ENCODE measurements at regions not wholly inside any gene's neighbourhood (a gene's known extent, or its start where the extent isn't known, plus 50 kb on each side); places are given as distances from the start of the nearest gene placed in this dataset.

DNA sequence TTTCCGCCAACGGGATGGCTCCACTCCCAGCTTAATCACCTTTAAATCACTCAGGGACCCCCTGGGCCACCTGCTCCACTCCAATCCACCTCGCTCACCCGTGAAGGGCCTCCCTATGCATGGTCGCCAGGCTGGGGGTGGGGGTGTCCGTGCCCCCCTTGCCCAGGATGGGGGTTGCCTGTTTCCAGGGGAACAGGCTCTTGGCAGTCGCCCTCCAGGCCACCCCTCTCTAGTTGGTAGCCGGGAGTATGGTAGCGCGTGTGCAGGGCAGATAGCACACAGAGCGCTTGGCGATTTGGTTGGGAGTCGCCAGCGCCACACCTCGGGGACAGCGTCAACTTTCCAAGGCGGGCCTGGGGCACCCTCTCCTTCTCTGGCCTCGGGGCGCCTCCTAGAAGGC is 134.9 kb upstream of the ZNF92 start (continued):
- TF ChIP-seq, protein P1, sequence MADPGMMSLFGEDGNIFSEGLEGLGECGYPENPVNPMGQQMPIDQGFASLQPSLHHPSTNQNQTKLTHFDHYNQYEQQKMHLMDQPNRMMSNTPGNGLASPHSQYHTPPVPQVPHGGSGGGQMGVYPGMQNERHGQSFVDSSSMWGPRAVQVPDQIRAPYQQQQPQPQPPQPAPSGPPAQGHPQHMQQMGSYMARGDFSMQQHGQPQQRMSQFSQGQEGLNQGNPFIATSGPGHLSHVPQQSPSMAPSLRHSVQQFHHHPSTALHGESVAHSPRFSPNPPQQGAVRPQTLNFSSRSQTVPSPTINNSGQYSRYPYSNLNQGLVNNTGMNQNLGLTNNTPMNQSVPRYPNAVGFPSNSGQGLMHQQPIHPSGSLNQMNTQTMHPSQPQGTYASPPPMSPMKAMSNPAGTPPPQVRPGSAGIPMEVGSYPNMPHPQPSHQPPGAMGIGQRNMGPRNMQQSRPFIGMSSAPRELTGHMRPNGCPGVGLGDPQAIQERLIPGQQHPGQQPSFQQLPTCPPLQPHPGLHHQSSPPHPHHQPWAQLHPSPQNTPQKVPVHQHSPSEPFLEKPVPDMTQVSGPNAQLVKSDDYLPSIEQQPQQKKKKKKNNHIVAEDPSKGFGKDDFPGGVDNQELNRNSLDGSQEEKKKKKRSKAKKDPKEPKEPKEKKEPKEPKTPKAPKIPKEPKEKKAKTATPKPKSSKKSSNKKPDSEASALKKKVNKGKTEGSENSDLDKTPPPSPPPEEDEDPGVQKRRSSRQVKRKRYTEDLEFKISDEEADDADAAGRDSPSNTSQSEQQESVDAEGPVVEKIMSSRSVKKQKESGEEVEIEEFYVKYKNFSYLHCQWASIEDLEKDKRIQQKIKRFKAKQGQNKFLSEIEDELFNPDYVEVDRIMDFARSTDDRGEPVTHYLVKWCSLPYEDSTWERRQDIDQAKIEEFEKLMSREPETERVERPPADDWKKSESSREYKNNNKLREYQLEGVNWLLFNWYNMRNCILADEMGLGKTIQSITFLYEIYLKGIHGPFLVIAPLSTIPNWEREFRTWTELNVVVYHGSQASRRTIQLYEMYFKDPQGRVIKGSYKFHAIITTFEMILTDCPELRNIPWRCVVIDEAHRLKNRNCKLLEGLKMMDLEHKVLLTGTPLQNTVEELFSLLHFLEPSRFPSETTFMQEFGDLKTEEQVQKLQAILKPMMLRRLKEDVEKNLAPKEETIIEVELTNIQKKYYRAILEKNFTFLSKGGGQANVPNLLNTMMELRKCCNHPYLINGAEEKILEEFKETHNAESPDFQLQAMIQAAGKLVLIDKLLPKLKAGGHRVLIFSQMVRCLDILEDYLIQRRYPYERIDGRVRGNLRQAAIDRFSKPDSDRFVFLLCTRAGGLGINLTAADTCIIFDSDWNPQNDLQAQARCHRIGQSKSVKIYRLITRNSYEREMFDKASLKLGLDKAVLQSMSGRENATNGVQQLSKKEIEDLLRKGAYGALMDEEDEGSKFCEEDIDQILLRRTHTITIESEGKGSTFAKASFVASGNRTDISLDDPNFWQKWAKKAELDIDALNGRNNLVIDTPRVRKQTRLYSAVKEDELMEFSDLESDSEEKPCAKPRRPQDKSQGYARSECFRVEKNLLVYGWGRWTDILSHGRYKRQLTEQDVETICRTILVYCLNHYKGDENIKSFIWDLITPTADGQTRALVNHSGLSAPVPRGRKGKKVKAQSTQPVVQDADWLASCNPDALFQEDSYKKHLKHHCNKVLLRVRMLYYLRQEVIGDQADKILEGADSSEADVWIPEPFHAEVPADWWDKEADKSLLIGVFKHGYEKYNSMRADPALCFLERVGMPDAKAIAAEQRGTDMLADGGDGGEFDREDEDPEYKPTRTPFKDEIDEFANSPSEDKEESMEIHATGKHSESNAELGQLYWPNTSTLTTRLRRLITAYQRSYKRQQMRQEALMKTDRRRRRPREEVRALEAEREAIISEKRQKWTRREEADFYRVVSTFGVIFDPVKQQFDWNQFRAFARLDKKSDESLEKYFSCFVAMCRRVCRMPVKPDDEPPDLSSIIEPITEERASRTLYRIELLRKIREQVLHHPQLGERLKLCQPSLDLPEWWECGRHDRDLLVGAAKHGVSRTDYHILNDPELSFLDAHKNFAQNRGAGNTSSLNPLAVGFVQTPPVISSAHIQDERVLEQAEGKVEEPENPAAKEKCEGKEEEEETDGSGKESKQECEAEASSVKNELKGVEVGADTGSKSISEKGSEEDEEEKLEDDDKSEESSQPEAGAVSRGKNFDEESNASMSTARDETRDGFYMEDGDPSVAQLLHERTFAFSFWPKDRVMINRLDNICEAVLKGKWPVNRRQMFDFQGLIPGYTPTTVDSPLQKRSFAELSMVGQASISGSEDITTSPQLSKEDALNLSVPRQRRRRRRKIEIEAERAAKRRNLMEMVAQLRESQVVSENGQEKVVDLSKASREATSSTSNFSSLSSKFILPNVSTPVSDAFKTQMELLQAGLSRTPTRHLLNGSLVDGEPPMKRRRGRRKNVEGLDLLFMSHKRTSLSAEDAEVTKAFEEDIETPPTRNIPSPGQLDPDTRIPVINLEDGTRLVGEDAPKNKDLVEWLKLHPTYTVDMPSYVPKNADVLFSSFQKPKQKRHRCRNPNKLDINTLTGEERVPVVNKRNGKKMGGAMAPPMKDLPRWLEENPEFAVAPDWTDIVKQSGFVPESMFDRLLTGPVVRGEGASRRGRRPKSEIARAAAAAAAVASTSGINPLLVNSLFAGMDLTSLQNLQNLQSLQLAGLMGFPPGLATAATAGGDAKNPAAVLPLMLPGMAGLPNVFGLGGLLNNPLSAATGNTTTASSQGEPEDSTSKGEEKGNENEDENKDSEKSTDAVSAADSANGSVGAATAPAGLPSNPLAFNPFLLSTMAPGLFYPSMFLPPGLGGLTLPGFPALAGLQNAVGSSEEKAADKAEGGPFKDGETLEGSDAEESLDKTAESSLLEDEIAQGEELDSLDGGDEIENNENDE (IDR thresholded peaks at IDR 0.05; ENCODE audit: insufficient replicate concordance, low read length) = no peak
- TF ChIP-seq RXRA (IDR thresholded peaks at IDR 0.05; ENCODE audit: insufficient read depth, low read depth, low read length) (no peak), RNF2 (IDR thresholded peaks at IDR 0.05; ENCODE audit: borderline replicate concordance, low read depth, low read length, missing control alignments, poor library complexity, severe bottlenecking) (no peak), YY1 (IDR thresholded peaks at IDR 0.05; ENCODE audit: low read depth, low read length) (no peak), TAF7 (optimal IDR thresholded peaks at IDR 0.05; ENCODE audit: borderline replicate concordance, low read depth, low read length) (no peak), BRCA1 (IDR thresholded peaks at IDR 0.05; ENCODE audit: low read depth, low read length) (no peak)
- TF ChIP-seq, protein P2, sequence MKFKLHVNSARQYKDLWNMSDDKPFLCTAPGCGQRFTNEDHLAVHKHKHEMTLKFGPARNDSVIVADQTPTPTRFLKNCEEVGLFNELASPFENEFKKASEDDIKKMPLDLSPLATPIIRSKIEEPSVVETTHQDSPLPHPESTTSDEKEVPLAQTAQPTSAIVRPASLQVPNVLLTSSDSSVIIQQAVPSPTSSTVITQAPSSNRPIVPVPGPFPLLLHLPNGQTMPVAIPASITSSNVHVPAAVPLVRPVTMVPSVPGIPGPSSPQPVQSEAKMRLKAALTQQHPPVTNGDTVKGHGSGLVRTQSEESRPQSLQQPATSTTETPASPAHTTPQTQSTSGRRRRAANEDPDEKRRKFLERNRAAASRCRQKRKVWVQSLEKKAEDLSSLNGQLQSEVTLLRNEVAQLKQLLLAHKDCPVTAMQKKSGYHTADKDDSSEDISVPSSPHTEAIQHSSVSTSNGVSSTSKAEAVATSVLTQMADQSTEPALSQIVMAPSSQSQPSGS (IDR thresholded peaks at IDR 0.05; ENCODE audit: low read length) = no peak
